Activated CD8-positive, alpha-beta memory T cell treated with anti-CD3 and anti-CD28 coated beads, Interleukin-2, amount 50 U/mL, for 24 hours (primary cell): ENCODE measurements at regions not wholly inside any gene's neighbourhood (a gene's known extent, or its start where the extent isn't known, plus 50 kb on each side); places are given as distances from the start of the nearest gene placed in this dataset.
"Not testable (repeated sequence)": the region's sequence is repeated elsewhere in the genome, so short reads cannot be mapped to it uniquely, and the experiment has no call there.

ENCODE experiments used
- DNase-seq: peaks from one replicate; pipeline ENCODE4 v3.0.0-alpha.2; 2020; ENCODE audit errors: extremely low read depth

DNA sequence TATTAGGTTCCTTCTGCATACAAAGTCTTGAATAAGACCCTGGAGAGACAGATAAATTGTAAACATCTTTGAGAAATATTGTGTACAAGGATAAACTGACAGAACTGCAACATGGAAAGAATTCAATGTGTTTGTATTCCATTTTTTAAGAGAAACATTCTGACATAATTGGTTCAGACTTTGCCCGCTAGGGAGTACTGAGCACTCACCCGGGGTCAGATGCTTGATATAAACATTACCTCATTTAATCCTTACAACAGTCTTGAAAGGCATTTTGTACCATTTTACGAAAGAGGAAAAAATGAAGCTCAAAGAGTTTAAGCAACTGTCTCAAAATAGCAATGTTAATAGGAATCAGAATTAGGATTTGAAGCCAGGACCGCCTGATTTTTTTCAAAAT is 416.7 kb upstream of the CRIM1 start:
- DNase-seq = no peak

DNA sequence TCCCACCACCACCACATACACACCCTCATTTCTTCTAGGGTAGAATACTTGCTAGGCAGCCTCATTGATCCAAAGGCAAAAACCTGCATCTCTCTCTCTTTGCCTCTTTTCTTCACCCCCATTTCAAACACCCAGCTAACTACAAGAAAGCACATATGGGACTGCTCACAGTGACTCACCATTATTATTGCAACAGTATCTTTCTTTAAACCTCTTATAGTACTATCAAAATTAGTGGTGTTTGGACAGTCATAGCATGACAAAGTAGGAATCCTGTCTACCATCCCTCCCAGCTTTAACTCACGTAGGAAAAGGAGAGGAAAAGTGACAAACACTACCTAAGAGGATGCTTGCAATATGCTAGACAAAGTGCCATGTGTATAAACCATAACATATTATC is 422.5 kb upstream of the CRIM1 start:
- no peak for DNase-seq

DNA sequence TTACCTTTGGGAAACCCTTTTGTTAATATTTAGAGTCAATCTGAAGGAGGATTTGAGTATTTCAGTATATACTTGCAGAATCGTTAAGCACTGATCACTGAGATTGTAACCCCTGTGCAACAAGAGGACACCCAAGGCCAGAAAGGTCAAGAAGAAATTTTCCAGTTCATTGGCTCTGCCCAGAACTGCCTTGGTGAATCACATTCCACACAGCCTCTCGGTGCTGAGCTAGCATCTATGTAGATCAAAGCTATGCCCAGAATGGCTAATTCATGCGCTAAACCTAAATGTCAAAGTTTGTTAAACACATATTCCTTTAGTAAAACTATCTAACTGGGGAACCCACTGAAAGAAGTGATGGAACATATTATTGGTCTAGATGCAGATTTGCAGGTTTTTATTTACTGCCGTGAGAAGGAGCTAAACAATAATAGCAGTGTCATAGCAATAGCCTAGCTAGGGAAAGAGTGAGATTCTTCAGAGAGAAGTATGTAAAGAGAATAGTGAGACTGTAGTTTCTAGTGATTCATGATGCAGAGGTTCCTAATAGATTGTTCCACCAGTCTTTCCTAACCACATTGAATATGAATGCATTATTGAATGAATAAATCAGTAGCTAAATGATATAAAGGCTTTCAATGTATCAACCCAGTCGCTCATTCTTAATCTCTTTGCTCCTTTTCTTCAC is 423.2 kb upstream of the CRIM1 start:
- no peak for DNase-seq

DNA sequence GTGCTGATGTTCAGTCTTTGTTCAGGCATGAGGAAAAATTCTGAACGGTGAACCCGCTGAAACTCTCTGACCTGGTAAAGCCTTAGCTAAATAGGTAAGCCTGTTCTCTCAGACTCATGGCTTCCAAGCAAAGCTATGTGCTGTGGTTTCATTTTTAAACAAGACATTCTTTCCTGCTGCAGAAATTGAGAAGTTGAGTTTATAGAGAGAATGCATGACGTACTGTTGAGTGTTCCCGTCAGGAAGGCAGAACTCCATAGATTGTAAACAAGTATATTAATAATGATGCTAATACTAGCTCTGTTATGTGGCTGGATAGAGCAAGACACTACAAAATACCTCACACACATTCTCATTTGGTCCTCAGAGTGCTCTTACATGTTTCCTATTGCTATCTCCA is 424.0 kb upstream of the CRIM1 start:
- no peak for DNase-seq

DNA sequence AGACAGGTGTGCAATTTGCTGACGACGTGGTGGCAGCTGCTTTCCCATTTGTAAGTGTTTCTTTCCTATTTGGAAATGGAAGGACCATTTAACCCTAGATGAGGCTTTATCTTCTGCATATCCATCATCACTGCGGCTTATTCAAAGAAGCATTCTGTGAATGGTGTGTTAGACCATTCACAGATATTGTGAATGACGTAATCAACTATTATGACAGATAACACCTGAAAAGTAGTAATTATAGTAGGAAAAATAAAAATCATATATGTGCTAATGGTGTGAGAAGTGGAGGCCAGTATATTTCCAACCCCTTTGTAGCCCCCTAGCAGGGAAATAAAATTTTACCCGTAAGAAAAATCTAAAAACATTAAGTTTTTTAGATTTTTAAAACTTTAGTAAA is 424.5 kb upstream of the CRIM1 start:
- no peak for DNase-seq

DNA sequence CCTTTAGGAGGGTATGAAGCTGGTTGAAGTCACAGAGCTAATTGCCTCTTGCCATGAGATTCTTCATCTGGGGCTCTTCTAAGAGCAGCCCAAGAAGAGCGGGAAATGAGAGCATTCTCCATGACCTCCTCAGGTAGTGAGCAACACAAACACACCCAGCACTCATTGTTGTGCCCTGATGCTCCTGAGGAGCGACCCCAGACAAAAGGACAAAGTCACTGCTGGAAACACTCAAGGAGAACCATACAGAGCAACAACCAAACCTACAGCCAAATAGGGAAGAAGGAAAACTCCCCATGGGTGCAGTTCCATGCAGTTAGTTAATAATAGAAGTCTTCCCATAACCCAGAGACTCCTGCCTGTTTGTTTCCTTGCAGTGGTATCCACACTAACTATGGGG is 426.0 kb upstream of the CRIM1 start:
- no peak for DNase-seq

DNA sequence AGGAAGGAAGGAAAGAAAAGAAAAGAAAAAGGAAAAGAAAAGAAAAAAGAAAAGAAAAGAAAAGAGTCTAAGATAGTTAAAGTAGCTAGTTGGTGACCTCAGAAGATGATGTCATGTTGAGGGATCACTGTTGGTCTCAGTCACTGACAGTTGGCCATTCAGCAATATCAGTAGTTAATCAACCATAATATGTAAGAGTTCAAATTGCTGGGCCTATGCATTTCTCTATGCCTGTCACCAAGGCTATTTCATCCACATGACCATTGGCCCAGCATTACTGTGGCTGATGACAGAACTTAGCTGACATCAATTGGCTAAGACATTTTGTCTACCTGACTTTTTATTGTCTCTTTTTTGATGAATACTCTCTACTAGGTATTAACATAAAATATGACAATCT is 435.5 kb upstream of the CRIM1 start:
- no peak for DNase-seq

DNA sequence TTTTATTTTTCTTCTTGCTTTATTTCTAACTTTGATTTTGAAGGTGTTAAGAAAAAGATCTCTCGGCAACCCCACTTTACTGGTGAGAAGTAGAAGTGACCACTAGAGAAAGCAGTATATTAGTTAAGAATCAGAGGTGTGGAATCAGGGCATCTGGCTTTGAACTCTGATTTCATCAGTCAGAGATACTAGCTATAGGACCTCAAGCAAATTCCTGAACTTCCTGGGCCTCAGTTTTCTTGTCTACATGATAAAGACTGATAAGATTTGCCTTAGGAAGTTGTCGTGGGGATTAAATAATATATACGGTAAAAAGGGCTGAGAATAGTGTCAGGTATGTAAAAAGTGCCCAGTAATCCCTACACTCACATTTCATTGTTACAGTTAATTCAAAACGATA is 440.3 kb upstream of the CRIM1 start:
- no peak for DNase-seq

DNA sequence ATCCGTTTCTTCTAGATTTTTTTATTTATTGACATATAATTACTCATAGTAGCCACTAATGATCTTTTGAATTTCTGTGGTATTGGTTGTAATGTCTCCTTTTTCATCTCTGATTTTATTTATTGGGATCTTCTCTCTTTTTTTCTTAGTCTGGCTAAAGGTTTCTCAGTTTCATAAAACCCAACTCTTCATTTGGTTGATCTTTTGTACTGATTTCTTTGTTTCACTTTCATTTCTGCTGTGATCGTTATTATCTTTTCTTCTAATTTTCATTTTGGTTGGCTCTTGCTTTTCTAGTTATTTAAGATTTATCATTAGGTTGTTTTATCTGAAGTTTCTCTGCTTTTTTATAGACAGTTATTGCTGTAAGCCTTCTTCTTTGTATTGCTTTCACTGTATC is 463.6 kb upstream of the CRIM1 start:
- no peak for DNase-seq

DNA sequence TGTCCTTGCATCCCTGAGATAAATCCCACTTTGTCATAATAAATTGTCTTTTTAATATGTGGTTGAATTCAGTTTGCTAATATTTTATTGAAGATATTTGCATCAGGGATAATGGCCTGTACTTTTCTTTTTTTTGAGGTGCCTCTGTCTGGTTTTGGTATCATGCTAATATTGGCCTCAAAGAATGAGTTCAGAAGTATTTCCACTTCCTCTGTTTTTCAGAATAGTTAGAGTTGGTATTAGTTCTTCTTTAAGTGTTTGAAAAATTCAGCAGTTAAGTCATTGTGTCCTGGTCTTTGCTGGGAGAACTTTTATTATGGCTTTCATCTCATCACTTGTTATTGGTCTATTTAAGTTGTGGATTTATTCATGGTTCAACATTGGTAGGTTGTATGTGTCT is 464.1 kb upstream of the CRIM1 start:
- DNase-seq = no peak

DNA sequence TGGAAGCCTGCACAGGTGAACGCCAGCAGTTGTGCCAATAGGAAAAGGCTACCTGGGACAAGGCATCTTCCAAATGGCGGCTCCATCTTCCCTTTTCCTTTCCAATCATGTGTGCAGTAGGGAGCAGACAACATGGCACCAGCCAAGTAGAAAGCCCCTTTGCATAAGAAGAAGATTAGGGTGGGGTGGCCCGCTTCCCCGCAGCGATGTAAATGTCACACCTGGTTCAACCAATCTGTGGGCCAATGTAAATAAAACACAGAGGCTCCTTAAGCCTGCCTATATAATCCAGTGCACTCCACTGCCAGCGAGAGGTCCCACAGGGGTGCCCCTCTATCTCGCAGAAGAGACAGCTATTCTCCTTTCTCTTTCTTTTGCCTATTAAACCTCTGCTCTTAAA is 468.4 kb upstream of the CRIM1 start:
- no peak for DNase-seq

DNA sequence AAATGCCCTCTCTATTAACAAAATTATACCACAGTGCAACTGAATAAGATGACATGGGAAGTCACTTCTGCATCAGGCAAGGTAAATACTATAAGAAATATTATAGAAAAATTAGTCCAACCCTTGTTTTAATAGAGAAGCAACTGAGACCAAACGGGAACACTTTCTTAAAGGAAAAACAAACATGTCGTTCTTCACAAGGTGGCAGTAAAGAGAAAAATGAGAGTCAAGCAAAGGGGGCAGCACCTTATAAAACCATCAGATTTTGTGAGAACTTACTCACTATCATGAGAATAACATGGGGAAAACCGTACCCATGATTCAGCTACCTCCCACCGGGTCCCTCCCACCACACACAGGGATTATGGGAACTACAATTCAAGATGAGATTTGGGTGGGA is 481.7 kb upstream of the CRIM1 start:
- no peak for DNase-seq

DNA sequence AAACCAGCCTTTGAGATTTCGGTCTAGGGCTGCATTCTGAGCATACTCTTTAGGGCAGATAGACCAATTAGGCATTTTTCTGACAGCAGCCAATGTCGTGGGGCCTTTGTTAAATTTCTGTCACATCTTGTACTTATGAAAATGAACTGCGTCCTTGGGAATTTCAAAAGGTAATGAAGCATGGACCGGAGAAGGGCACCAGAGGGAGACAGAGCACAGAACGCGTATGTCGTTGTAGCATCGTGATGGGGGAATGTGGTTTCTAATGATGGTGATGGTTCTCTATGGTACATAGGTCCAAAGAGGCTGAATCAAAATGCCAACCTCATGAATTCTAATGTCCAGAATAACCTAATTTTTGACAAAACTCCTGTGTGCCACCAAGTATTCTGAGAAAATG is 483.9 kb upstream of the CRIM1 start:
- no peak for DNase-seq

DNA sequence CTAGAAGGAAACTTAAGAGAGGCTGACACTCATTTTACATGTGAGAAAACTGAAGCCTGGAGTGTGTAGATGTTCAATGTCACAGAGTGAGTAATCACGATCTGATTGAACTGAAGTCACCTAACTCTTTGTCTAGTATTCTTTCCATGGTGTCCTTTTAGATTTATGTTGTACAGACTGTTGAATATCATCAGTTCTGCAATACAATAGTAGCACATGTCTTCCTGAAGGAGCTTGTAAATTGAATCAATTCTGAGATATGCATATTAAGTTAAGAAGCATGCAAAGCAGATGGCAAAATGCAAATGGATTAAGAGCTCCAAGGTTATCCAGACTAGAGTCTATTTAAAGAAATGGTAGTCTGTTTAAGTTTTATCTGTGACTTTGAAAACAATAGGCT is 484.9 kb upstream of the CRIM1 start:
- DNase-seq = no peak

DNA sequence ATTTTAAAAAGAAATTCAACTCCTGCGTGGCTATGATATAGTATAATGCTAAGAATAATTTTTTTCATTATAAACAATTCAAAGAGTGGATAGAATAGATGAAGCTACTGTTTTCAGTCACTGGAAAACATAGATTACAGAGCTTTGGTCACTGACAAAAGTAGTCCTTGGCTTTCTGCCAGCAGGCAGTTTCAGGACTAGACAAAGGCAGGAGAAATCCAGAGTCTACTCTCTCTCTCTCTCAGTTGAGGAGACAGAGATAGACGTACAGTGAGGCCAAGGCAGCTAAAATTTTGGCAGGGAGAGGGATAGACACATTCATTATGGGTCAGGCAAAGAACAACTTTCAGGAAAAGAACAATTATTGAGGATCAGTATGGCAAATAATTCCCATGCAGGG is 491.4 kb upstream of the CRIM1 start:
- no peak for DNase-seq

DNA sequence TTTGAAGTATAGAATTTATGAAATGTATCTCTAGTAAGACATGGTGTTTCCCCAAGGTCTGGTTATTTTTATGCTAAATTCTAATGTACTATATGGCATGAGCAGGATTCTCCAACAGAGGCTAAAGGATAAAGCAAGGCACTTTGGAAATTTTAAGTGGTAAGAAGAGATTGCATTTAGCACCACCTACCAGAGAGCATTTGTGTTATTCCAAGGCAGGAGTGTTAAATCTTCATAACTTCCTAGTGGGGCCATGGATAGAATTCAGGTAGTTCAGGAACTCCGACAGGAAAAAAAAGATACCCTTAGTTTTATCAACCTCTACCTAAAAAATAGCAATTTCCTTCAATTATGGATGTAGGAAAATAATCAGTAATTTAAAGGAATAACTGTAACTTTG is 497.4 kb upstream of the CRIM1 start:
- DNase-seq = no peak

DNA sequence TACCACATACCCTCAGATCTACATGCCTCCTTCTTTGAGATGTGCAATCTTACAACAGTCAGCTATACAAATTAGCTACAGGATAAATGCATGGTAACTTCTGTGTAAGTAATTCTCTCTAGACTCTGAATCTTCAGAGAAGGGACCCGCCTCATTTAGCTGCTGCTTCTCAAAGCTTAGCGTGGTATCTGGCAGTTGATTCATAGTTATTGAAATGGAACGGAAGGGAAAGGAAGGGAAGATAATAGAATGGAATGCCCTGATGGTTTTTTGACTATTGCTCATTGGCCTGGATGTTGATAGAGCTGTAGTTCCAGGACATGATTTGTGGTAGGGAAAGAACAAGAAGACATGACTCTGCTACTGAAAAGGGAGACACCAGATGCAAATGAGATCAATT is 498.1 kb upstream of the CRIM1 start:
- no peak for DNase-seq

DNA sequence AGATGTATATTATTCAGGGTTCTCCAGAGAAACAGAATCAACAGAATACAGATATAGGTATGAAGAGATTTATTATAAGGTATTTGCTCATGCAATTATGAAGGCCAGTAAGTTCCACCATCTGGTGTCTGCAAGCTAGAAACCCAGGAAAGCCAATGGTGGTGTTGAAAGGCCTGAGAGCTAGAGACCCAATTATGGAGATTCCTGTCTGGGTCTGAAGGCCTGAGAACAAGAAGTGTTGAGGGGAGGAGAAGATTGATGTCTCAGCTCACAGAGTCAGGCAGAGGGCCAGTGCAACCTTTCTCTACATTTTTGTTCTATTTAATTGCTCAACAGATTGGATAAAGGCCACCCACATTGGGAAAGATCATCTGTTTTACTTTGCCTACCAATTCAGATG is 524.2 kb upstream of the CRIM1 start:
- no peak for DNase-seq

DNA sequence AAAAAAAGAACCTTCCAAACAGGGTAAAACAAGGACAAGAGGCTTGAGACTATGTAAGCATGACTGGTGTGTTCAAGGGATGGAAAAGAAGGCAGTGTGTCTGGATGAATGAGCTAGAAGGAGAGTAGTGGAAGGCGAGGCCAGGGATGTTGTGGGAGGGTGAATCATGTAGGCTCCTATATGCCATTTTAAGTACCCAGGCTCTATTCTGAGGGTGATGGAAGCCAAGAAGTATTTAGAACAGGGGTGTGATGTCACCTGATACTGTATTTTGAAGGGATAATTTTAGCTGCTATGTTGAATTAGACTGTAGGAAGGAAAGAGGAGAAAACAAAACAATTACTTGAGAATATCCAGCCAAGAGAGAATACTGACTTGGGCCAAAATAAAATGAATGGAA is 524.7 kb upstream of the CRIM1 start:
- DNase-seq = no peak

DNA sequence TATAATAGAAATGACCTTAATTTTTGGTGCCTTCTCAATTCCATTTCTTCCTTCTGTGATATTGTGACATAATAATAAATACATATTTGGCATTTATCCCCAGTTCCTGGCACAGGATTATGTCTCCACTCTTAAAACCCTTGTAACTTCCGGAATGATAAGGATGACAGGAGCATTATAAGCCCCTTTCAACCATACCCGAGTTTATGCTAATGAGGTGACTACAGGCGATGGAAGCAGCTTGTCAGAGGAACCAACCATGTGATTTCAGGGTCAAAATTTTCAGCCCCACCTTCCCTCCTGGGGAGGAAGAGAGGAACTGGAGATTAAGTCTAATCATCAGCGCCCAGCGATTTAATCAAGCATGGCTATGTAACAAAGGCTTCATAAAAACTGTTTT is 528.5 kb upstream of the CRIM1 start:
- DNase-seq = no peak

DNA sequence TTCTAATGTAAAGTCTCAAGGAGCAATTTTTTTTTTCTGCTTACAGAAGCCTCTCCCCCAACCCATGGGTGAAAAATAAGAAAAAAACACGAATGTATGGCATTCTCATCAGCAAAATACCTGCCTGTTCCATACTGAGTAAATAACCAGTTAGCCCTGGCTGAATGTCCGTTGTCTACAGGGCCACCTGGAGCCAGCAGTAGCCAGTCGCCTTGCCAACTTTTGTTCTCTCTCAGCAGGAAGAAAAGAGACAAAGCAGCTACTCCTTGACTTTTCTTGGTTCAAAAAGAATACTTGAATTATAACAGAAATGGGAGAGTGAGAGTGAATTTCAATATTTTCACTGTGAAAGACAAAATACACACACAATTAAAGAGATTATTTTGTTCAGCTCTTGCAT is 532.9 kb upstream of the CRIM1 start:
- no peak for DNase-seq

DNA sequence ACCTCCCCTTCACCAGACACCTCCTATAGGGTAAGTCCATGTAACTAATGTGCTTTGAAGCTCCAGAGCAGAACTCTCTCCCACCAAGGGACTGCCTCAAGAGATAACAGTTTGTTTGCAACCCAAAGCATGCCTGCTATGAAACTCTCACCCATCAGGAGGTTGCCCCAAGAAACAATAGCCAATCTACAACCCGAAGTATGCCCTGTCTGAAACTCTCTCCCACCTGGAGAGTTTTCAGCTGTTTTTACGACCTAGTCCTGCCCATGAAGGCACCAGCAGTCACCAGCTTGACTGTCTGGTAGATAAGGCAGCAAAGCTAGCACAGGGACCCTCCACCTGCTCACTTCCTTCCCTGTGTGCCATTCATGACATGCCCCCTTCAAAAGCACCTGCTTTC is 533.9 kb upstream of the CRIM1 start:
- no peak for DNase-seq

DNA sequence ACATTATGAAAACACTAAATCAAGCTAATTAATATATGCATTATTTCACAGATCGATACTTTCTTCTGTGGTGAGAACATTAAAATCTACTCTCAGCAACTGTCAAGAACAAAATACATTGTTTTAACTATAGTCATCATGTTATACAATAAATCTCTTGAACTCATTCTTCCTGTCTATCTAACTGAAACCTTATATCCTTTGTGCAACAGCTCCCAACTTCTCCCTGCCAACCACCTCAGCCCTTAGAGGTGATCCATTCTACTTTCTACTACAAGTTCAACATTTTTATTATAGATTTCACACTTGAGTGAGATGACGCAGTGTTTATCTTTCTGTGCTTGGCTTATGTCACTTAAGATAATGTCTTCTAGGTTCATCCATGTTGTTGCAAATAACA is 535.2 kb upstream of the CRIM1 start:
- no peak for DNase-seq

DNA sequence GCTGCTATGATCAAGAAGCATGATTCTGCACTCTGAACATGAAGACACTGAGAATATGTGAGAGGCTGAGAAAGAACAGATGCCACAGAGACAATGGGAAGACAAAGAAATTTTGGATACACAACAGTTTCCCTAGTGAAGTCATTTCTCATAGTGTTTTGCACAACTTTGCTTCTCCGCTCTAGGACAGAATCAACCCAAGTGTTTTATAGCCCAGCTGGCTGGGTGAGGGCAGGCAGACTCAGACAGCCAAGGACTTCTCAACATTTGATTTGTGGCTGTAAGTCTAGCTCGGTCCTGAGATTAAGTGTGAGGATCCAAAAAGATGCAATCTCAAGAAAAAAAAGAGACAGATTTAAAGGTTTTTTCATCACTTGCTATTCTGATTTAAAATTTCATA is 536.5 kb upstream of the CRIM1 start:
- no peak for DNase-seq

DNA sequence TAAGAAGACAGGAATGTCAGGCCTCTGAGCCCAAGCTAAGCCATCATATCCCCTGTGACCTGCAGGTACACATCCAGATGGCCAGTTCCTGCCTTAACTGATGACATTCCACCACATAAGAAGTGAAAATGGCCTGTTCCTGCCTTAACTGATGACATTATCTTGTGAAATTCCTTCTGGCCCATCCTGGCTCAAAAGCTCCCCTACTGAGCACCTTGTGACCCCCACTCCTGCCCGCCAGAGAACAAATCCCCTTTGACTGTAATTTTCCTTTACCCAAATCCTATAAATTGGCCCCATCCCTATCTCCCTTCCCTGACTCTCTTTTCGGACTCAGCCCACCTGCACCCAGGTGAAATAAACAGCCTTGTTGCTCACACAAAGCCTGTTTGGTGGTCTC is 537.2 kb upstream of the CRIM1 start:
- DNase-seq = not testable (repeated sequence)
